SW 1271 (cell line): ENCODE measurements at regions not wholly inside any gene's neighbourhood (a gene's known extent, or its start where the extent isn't known, plus 50 kb on each side); places are given as distances from the start of the nearest gene placed in this dataset.

Experiments
- DNase-seq, 2 experiments: peaks; one replicate each; lab custom pipeline; 2025; lab: John Stamatoyannopoulos, UW

- no peak for DNase-seq
Measured at GRCh38 chr9:88925481-88925880, 65.8 kb upstream of the S1PR3 start.

- no peak for DNase-seq
Measured at GRCh38 chr9:88926781-88927505, 64.3 kb upstream of the S1PR3 start.

- no peak for DNase-seq
Measured at GRCh38 chr9:88927510-88927909, 63.8 kb upstream of the S1PR3 start.

GRCh38 chr9:88930716-88931115, 60.6 kb upstream of the S1PR3 start:
- no peak for DNase-seq

GRCh38 chr9:88932766-88933165, 58.5 kb upstream of the S1PR3 start:
- peak in 1 of 2 experiments; percentile 34 for DNase-seq

GRCh38 chr9:88933607-88934379, 57.5 kb upstream of the S1PR3 start:
- no peak for DNase-seq

- DNase-seq = no peak
Measured at GRCh38 chr9:88934876-88935535, 56.3 kb upstream of the S1PR3 start.

- DNase-seq = no peak
Measured at GRCh38 chr9:88936132-88936531, 55.1 kb upstream of the S1PR3 start.

- no peak for DNase-seq
Measured at GRCh38 chr9:88936668-88937067, 54.6 kb upstream of the S1PR3 start.

- DNase-seq = no peak
Measured at GRCh38 chr9:88937248-88937647, 54.0 kb upstream of the S1PR3 start.

GRCh38 chr9:88938189-88938588, 53.1 kb upstream of the S1PR3 start:
- no peak for DNase-seq
